ENCODE measurements at regions not wholly inside any gene's neighbourhood (a gene's known extent, or its start where the extent isn't known, plus 50 kb on each side); places are given as distances from the start of the nearest gene placed in this dataset.
"Not testable (repeated sequence)": the region's sequence is repeated elsewhere in the genome, so short reads cannot be mapped to it uniquely, and the experiment has no call there.

DNA sequence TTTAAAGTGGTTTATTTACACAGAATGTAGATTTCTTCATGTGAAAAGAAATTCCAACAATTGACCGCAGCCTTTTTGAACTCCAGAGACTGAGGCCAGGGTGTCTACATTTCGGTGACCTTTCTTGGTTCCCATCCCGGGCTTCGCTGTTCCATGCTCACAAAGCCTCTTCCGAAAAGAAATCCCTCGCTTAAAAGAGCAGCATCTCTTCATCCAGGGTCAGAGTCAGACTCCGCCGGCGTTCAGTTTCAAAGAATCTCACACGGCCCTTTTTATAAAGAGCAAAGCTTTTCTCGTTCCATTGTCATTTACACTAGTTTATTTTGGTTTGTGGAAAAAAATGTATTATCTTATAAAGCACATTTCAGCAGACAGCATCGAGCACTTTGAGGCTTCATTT lies 530.6 kb upstream of the B3GAT1 start:
- no peak for DNase-seq

DNA sequence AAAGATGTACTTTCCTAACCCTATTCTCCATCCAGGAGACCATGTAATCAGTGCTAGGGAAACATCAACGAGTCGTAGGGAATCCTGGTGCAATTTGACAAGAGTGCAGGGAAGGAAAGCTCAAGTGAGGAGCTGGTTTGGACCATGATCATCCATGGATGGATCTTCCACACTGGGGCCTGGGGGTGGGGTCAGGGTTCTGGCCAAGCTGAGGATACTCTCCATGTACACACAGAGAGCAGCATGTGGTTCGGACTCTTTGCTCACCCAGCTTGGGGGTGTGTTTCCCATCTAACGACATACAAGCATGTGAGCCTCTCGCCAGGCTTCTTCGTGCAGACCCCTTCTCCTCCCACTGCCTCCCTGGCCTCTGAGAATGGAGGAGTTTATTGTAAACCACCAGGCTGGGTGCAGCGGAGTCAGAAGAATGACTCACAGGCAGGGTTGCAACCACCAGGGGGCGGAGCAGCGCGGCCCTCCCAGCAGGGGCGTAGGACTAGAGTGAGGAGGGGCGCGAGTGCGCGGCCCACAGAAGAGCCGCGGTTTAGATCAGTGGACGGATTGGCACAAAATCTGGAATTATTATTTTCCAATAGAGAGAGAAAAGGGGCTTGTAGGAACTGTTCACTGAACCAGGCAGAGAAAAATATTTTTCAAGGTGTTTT lies 530.0 kb upstream of the B3GAT1 start:
- not testable (repeated sequence) for DNase-seq

DNA sequence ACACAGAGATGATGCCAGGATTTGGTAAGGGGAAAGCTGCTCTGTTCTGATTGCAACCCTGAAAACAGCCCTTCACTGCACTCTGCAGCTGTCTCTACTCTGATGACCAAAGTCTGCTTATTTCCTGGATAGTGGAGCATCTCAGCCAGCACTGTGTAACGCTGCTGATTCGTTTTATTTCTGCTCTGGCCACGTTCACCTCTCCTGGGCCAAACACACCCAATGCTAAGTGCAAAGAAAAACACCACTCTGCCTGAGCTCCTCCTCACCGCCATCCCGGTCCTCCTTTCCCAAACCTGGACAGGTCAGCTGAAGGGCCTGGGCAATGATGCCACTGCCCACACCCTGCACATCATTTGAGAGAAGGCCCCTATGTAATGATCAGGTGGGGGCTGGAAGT lies 529.3 kb upstream of the B3GAT1 start:
- DNase-seq: no peak

DNA sequence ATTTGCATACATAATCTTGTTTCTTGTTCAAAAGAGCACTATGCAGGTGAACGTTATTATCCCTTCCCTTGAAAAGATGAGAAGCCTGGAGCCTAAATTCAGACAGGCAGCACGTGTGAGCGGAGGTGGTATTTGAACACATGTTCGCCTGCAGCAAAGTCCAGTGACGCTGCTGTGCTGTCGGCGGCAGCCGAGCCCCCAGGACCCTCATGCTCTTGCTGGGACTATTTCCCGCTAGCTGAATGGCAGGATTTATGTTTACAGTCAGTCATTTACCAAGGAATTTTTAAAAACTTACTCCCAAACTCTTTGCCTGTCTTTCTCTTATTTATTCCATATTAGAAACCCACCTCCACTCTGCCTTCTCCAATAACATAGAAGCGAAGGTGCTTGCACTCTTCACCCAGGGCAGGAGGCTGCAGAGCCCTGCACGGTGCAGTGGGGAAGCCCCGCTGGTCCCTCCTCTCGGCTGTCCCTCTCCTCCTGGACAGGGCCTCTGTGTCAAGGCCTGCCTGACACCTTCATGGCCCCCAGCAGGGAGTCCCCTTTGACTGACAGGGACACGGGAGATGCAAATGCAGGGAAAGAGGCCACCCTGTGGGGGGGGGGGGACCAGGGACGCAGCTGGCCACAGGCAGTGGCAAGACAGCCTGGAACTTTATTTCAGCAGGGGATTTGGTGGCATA lies 528.5 kb upstream of the B3GAT1 start:
- no peak for DNase-seq

DNA sequence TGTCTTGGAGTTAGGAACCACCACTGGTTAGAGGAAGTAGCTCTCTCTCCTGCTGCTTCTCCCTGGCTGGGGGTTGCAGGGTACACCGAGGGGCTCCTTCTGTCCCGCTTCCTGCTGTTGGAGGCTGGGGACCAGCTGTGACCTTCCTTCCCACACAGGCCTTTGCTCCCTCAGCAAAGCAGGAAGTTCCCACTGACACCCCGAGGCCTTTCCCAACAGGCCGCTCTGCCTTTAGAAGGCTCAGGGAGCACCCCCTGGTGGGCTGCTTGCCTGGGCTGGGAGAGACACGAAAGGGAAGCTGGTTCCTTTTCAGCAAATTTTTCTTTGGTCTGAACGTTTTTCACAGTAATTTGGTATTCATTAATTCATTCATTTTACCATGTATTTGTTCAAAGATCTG lies 527.9 kb upstream of the B3GAT1 start:
- DNase-seq: no peak

DNA sequence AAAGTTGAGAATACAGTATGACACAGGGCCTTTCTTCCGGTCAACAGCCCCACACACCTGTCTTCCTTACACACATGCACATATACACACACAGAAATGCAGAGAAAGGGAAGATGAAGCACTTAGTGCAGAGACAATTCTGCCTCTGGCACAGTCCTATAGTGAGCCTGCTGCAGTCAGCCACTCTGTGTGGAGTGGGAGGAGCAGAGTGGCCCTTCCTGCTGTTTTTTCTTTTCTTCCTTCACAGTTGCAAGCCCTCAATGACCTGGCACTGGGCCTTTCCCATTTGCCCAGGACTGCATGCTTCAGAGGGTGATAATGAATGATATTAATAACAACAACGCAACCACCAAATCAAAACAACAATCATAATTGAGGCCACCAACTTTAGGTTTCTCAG lies 527.0 kb upstream of the B3GAT1 start:
- DNase-seq: no peak

DNA sequence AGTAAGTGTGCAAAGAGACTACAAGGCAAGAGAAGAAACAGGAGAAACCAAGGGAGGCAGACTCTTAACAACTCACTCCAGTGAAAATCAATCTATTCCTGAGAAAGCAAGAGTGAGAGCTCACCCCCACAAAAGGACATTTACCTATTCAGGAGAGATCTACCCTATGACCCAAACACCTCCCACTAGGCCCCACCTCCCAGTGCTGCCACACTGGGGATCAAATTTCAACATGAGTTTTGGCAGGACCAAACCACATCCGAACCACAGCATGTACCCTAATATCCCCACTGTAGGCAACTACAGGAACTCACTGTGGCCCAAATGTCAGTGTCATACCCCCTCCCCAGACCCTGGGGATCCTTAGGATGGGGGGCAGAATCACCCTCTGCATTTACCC lies 526.2 kb upstream of the B3GAT1 start:
- DNase-seq: no peak

DNA sequence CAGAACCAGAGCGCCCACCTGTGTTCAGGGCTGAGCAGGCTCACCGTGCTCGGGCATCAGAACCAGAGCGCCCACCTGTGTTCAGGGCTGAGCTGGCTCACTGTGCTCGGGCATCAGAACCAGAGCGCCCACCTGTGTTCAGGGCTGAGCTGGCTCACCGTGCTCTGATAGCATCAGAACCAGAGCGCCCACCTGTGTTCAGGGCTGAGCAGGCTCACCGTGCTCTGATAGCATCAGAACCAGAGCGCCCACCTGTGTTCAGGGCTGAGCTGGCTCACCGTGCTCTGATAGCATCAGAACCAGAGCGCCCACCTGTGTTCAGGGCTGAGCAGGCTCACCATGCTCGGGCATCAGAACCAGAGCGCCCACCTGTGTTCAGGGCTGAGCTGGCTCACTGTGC lies 525.2 kb upstream of the B3GAT1 start:
- not testable (repeated sequence) for DNase-seq

DNA sequence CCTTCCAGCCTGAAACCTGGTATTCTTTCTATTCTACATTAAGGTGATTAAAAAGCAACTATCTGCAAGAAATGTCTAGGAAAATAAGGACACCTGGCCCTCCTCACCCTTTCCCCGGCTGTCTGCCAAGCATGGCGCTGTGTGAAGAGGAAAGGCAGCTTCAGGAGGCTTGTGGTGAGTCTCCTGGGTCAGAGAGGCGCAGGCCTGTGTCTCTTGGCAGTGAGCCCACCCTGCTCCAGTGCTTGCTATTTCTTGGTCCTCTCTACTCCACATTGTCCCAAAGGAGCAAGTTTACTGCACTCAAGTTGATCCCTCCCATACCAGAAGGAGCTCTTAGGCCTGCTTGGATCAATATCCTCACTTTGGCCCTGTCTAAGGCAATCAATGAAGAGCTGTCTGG lies 520.7 kb upstream of the B3GAT1 start:
- no peak for DNase-seq

DNA sequence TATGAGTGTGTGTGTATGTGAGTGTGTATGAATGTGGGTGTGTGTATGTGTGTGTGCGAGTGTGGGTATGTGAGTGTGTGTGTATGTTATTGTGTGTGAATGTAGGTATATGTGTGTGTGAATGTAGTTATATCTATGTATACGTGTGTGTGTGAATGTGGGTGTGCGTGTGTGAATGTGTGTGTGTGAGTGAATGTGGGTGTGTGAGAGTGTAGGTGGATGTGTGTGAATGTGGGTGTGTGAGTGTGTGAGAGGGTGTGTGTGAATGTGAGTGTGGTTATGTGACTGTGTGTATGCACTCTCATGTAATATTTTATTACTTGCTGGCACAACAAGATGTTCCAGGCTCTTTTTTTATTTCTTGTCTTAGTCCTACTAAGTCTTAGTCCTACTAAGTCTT lies 513.4 kb upstream of the B3GAT1 start:
- no peak for DNase-seq

DNA sequence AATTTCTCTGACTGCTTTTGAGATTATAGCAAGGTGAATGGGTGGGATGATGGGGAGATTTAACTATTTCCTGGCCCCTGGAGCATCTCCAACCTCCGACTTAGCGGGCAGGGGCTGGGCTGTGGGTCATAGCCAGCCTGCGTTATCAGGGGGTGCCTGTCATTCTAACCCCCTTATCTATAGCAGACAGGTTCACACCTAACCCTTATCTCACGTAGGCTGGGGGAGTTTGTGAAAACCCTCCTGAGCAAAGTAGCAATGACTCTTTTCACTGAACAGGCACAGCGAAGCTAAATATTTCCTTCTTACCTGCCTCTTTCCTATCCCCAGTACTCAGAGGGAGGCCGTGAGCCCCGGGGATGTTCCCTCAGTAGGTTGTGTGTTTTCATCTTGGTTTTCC lies 511.4 kb upstream of the B3GAT1 start:
- no peak for DNase-seq

DNA sequence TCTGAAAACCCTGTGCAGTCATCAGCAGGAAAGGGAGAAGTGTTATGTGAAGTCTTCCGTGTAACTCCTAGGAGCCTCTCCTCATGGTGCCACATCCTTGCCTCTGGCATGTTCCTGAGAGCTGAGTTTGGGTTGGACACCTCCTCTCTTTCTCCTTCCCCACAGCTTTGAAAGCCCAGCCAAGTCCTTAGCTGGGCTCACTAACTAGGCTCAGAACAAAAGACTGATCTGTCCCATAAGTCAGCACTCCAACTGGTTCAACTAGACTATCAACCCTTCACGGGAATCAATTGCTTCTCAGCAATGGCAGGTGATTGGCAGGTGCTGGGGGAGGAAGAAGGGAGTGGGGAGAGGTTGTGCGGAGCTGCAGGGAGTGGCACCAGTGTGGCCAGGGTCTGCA lies 509.9 kb upstream of the B3GAT1 start:
- DNase-seq: no peak

DNA sequence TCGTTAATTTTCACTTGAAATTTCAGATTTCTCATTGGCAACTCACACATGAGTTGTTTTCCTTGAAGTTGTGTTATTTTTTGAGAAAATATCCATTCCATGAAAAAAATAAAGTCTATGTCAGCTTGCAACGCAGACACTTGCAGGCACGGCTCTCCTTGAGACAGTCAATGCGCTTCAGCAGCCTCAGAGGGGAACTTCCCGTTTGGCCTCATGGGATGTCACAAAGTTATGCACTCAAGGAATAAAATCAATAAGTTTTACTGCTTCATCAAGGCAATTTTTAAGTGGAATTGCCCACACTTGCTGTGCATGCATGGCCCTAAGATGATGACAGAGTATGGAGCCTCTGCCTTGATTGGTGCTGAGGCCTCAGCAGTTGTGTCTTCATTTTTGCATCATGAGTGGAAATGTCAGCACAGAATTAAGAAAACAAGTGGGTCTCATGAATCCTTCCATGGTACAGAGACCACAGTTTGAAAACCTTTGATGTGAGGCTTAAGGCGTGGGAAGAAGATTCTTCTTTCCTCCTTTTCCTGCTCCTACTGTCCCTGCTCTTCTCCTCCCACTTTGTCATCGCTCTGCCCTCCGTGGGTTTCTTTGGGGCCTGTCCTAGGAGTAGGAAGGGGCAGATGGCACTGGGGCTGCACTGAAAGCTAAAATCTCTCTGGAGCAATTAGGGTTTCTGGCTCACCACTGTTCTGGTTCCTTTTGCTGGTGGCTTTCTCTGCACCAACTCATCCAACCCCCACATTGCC lies 509.0 kb upstream of the B3GAT1 start:
- no peak for DNase-seq

DNA sequence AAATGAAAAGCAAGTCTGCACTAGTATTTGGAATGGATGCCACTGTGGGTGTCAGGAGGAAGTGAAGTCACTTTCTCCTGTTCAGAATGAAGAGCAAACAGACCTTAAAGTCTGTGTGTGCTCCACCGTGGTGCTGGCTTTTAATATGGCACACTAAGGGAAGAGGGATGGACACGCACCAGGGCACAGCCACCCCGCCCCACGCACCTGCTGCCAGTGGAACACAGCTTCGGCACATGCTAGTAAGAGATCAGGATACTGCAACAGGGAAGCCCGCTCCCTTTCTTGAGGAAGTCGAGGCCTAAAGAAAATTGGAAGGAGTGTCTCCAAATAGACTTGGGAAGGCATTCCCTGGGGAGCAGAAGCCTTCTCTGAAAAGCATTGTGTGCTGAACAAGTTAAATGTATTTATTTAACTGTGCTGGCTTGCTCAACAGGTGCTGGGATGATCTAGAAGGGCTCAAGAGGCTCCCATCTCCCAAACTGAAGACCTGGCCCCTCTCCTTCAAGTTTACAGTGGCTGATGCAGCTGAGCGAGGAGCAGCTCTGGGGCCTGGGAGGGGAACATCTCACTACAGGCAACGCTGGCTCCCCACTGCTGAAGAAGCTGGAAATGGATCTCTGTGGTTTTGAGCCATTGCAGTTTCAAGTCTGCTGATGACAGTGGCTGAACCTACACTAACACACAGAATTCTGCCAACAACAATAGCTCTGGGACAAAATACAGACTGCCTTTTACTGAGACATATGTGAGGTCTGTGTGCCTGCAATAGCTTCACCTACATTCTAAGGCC lies 504.6 kb upstream of the B3GAT1 start:
- DNase-seq: no peak

DNA sequence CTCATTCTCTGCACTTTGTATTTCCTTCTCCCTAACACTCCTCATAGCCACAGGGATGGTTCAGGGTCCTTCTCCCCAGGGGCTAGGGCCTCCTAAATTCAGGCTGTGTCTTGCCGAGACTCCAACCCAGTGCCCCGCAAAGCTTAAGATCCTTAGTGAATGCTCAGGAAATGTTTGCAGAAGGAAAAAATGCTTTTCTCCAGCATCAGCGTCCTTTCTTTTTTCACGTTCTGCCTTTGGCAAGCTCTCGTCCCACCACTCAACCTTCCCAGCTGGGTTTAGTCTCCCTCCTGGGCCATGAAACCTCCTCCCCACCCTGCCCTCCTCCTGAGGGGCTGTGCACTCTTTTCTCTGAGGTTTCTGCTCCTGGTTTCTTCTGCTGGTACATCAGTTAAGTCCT lies 503.8 kb upstream of the B3GAT1 start:
- DNase-seq: no peak

DNA sequence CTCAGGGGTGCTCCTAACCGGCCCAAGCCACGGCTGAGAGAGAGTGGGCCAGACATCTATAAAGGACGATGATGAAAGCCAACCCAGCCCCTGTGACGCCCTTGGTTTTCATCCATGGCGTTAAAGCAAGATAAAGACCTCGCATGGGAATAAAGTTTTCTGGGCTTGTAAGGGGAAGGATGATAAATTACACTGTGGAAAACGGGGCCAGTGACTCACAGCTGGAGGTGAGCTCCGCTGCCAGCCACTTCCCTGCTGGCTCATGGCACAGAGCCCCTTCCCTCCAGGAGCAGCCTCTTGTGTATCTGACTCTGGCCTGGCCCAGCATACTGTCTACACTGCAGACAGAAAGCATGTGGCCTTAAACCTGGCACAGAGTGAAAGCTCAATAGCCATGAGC lies 503.2 kb upstream of the B3GAT1 start:
- no peak for DNase-seq

DNA sequence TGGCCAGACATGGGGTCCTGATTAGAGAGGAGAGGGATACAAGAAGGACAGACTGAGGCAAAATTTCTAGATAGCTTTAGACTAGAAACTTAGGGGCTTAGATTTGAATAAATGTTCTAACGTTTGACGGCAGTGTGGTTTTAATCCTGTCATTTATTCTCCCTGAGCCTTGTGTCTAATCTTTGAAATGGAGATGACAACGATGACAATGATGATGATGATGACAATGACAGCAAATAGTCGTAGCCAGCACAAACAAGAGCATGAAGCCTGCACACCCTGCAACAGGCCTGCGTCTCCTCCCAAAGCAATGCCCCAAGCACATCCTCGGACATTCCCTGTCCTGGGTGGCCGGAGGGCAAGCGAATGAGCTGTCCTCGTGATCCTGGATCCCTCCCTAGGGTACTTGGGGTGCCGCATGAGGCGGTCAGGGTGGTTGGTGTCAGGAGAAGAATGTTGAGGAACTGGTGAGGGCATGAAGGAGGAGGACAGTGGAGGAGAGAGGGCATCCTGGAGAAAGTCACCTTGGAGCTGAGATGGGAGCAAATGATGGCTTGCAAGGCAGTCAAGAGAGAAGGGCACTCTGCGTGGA lies 502.1 kb upstream of the B3GAT1 start:
- DNase-seq: no peak

DNA sequence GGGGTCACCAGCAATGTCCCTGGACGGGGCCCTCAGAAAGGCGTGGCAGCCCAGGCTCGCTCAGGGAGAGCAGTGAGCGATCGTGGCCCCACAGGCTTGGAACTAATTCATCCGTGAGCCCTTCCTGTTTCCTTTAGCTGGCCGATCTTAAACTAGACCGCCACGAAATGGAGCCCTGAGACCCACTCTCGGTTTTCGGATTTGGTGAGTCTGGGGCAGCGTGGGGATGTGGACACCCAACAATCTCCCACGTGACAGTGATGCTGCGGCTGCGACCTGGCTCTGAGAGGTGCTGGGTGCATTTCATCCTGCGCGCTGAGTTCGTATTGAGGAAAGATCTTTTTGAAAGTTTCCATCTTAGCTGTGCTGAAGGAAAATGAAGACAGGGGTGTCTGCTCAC lies 501.3 kb upstream of the B3GAT1 start:
- DNase-seq: no peak

DNA sequence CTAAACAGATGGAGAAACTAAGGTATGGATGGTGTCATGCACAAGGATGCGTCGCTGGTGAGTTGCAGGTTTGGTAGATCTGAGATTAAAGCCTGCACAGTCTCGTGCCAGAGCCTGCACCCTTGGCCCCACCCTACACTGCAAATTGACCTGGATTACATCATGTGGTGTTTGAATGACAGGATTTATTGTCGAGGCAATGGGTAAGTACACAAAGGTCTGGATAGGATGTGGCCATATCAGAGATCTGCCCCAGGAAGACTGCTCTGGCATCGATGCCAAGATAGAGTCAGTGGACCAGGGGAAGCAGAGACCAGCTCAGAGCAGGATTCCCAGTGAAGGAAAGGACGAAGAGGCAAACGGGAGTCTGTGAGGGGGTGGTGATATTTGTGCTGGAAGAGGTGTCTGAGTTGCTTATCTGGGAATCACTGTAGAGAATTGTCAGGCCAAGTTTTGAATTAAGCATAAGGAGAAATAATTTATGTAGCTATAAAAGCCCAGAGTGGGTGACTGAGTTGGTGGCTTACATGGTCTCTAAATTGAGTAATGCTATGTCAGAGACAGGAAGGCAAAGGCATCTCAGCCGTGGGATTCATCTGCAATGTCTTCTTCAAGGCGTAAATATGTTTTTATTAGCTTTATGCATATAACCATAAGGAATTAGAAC lies 499.6 kb upstream of the B3GAT1 start:
- no peak for DNase-seq

DNA sequence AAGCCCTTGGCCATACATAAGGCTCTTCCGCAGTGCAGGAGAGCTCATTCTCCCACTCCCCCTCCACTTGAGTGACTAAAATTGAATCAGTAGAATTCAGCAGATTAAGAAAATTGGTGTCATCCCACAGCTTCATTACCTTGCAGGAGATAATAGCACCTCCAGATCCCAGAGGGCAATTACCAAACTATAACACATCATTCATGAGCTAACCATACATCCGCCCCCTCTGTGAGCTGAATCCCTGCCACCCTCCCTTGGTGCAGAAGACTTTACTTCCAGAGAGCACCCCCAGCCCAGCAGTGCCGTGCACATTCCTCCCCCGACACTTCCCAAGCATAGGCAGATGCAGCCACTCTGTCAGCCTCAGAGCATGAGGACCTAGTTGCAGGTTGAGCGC lies 496.5 kb upstream of the B3GAT1 start:
- DNase-seq: no peak

DNA sequence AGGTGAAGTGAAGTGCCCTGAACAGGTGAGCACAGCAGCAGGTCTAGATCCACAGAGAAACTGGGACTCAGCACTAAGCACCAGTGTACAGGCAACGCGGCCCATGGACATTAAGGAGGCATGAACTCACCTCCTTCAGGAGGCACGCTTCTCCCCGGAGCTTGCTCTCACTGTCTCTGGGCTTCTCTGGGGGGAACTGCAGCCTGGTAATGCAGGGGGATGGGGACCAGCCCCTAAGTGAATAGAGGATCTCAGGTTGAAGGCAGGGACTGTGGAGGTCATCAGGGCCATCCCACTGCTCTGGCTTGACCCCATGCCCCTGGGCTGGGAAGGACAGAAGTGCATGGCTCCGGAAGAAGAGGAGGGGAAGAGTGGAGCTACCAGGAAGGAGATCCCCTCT lies 495.6 kb upstream of the B3GAT1 start:
- DNase-seq: no peak

DNA sequence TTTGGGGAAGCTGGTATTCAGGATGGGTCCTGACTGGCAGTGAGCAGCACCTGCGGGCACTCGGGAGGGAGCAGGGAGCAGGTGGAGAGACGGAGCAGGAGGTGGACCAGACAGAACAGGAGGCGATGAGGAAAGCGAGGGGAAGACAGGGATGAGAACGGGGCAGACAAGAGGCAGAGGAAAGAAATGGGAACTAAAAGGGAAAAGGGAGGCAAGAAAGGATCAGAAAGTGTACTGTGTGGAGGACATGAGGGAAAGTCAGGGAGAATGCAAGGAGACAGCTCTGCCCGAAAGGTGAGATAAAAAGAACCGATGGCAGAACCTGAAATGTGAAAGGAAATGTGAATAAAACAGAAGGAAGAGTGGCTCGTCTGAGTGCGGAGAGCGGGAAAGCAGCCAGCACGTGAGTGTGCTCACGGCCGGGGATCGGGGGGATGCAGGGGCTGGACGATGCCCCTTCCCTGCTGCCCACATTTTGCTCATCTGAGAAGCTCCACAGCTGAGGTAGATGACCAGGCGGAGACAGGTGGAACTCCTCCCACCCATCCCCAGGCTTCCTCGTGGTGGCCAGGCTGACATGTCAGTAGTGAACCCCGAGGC lies 494.4 kb upstream of the B3GAT1 start:
- no peak for DNase-seq
